HUES64 (cell line): ENCODE measurements at regions not wholly inside any gene's neighbourhood (a gene's known extent, or its start where the extent isn't known, plus 50 kb on each side); places are given as distances from the start of the nearest gene placed in this dataset.

Experiments used
- H3K27ac ChIP-seq: 2 replicates; pipeline ENCODE4 v1.7.0; 2013; ENCODE audit warnings: low read depth, low read length, inconsistent platforms
- H3K27me3 ChIP-seq: 2 replicates; pipeline ENCODE4 v1.6.1; 2013; ENCODE audit warnings: mild to moderate bottlenecking, low read length; ENCODE audit not compliant: insufficient read depth
- H3K36me3 ChIP-seq: 2 replicates; pipeline ENCODE4 v1.6.1; 2013; ENCODE audit warnings: mild to moderate bottlenecking, low read length; ENCODE audit not compliant: insufficient read depth
- H3K4me1 ChIP-seq: 2 replicates; pipeline ENCODE4 v1.6.1; 2013; ENCODE audit warnings: mild to moderate bottlenecking, low read length, moderate library complexity; ENCODE audit not compliant: insufficient read depth
- H3K4me3 ChIP-seq: 2 replicates; pipeline ENCODE4 v1.5.1; 2013; ENCODE audit warnings: mild to moderate bottlenecking, low read length, moderate library complexity
- H3K9ac ChIP-seq: 2 replicates; pipeline ENCODE4 v1.6.1; 2013; ENCODE audit warnings: mild to moderate bottlenecking, low read depth, low read length
- H3K9me3 ChIP-seq: 2 replicates; pipeline ENCODE4 v1.6.1; 2013; ENCODE audit warnings: low read depth, low read length; ENCODE audit not compliant: insufficient read depth
- whole genome bisulfite sequencing: fragments of 150-250, 120-280 bp; methylation state at CpG from one replicate; pipeline ENCODE4 v1.1.7; 2013; ENCODE audit warnings: missing lambda C conversion rate; 5-methylcytosine and 5-hydroxymethylcytosine counted together

GRCh38 chr5:6858419-6858818 lies 145.2 kb downstream of the TENT4A start:
- Histone ChIP-seq H3K4me1 (no peaks in the 10 kb centered on the region), H3K9me3 (peaks cover 21% of the 10 kb centered on the region), H3K27ac (no peak overlapping the region), H3K27me3 (no peaks in the 10 kb centered on the region), H3K4me3 (no peak overlapping the region), H3K9ac (no peak overlapping the region), H3K36me3 (no peaks in the 10 kb centered on the region)
- WGBS, result 90% methylated on average over 7 of the region's 7 CpGs

- H3K27me3 ChIP-seq, result no peaks in the 10 kb centered on the region
- peaks cover 16% of the 10 kb centered on the region for H3K9me3 ChIP-seq
- H3K4me1 ChIP-seq, result no peaks in the 10 kb centered on the region
- H3K9ac ChIP-seq, result no peak overlapping the region
- no peaks in the 10 kb centered on the region for H3K36me3 ChIP-seq
- H3K4me3 ChIP-seq, result no peak overlapping the region
- 92% methylated on average over 11 of the region's 11 CpGs for WGBS
- no peak overlapping the region for H3K27ac ChIP-seq
Measured at GRCh38 chr5:6859023-6859422, 145.8 kb downstream of the TENT4A start.

- H3K27ac ChIP-seq, result no peak overlapping the region
- no peak overlapping the region for H3K9ac ChIP-seq
- H3K9me3 ChIP-seq, result peaks cover 16% of the 10 kb centered on the region
- H3K4me1 ChIP-seq, result no peaks in the 10 kb centered on the region
- no peaks in the 10 kb centered on the region for H3K36me3 ChIP-seq
- no peaks in the 10 kb centered on the region for H3K27me3 ChIP-seq
- no peak overlapping the region for H3K4me3 ChIP-seq
- 88% methylated on average over 9 of the region's 9 CpGs for WGBS
Measured at GRCh38 chr5:6859951-6860638, 146.9 kb downstream of the TENT4A start.

GRCh38 chr5:6861036-6861435 lies 147.8 kb downstream of the TENT4A start:
- no peaks in the 10 kb centered on the region for H3K4me1 ChIP-seq
- H3K9ac ChIP-seq, result no peak overlapping the region
- no peak overlapping the region for H3K27ac ChIP-seq
- H3K9me3 ChIP-seq, result peaks cover 16% of the 10 kb centered on the region
- no peaks in the 10 kb centered on the region for H3K36me3 ChIP-seq
- 96% methylated on average over 2 of the region's 3 CpGs for WGBS
- no peak overlapping the region for H3K4me3 ChIP-seq
- no peaks in the 10 kb centered on the region for H3K27me3 ChIP-seq

GRCh38 chr5:6861667-6862066 lies 148.4 kb downstream of the TENT4A start:
- Histone ChIP-seq H3K4me1 (no peaks in the 10 kb centered on the region), H3K4me3 (no peak overlapping the region)

DNA sequence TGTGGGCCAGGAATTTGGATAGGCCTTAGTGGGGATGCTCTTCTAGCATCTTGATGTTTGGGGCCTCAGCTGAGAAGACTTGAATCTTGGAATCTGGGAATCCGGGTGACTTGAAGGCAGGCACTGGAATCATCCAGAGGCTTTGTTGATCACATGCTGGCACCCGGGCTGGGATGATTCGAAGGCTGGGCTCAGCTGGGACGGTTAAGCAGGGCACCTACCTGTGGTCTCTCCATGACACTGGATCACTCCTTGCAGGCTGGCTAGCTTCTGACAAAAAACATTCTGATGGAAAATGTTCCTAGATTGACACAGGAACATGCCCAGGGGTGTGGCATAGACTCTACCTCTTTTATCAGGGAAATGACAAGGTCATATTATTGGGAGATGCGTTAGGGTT lies 149.1 kb downstream of the TENT4A start:
- WGBS, result 94% methylated on average over 4 of the region's 5 CpGs
- H3K27ac ChIP-seq, result no peak overlapping the region
- no peak overlapping the region for H3K4me3 ChIP-seq
- no peaks in the 10 kb centered on the region for H3K27me3 ChIP-seq
- no peak overlapping the region for H3K9ac ChIP-seq
- H3K9me3 ChIP-seq, result peaks cover 16% of the 10 kb centered on the region
- H3K4me1 ChIP-seq, result no peaks in the 10 kb centered on the region
- no peaks in the 10 kb centered on the region for H3K36me3 ChIP-seq

More at GRCh38 chr5:6861667-6862066, 148.4 kb downstream of the TENT4A start:
- no peak overlapping the region for H3K27ac ChIP-seq
- no peaks in the 10 kb centered on the region for H3K36me3 ChIP-seq
- peaks cover 16% of the 10 kb centered on the region for H3K9me3 ChIP-seq
- no peak overlapping the region for H3K9ac ChIP-seq
- WGBS, result 100% methylated on average over 3 of the region's 3 CpGs
- H3K27me3 ChIP-seq, result no peaks in the 10 kb centered on the region

DNA sequence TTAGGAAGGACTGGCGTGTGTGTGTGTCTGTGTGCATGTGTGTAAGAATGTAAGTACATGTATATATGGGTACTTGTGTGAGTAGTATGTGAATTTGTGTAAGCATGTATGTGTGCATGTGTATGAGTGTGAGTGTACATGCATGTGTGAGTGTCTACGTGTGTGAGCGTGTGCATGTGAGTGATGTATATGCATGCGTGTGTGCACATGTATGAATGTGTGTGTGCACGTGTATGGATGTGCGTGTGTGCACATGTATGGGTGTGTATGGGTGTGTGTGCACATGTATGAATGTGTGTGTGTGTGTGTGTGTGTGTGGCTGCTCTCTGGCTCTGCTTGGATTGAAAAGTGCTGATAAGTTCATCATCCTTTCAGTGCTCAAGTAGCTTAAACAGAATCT lies 154.5 kb downstream of the TENT4A start:
- peaks cover 11% of the 10 kb centered on the region; the same call in 1 of the 2 replicates for H3K9me3 ChIP-seq
- H3K27me3 ChIP-seq, result no peaks in the 10 kb centered on the region
- no peaks in the 10 kb centered on the region for H3K4me1 ChIP-seq
- no peaks in the 10 kb centered on the region for H3K36me3 ChIP-seq
- H3K9ac ChIP-seq, result no peak overlapping the region
- H3K4me3 ChIP-seq, result no peak overlapping the region
- WGBS, result 94% methylated on average over 6 of the region's 6 CpGs
- no peak overlapping the region for H3K27ac ChIP-seq

DNA sequence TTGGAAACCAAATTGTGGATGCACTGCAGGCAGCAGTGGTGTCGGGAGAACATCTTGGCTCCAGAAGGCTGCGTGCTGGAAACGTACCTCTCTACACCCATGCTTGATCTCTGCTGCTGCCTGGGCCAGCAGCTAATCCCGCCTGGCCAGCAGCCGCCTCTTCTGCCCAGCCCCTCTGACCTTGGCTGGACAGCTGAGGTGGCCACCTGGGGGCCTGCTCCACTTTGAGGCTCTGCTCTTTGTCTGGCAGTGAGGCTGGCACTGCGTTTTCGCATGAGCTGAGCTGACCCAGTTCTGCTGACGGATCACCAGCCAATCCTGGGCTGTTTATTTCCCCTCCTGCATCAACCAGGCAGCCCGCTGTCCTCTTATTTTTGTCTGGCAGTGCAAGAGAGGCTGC lies 154.9 kb downstream of the TENT4A start:
- H3K9me3 ChIP-seq, result peaks cover 7% of the 10 kb centered on the region; the same call in 1 of the 2 replicates
- no peak overlapping the region for H3K9ac ChIP-seq
- no peaks in the 10 kb centered on the region for H3K27me3 ChIP-seq
- H3K4me3 ChIP-seq, result no peak overlapping the region
- 92% methylated on average over 9 of the region's 9 CpGs for WGBS
- H3K27ac ChIP-seq, result no peak overlapping the region
- H3K4me1 ChIP-seq, result no peaks in the 10 kb centered on the region
- no peaks in the 10 kb centered on the region for H3K36me3 ChIP-seq

DNA sequence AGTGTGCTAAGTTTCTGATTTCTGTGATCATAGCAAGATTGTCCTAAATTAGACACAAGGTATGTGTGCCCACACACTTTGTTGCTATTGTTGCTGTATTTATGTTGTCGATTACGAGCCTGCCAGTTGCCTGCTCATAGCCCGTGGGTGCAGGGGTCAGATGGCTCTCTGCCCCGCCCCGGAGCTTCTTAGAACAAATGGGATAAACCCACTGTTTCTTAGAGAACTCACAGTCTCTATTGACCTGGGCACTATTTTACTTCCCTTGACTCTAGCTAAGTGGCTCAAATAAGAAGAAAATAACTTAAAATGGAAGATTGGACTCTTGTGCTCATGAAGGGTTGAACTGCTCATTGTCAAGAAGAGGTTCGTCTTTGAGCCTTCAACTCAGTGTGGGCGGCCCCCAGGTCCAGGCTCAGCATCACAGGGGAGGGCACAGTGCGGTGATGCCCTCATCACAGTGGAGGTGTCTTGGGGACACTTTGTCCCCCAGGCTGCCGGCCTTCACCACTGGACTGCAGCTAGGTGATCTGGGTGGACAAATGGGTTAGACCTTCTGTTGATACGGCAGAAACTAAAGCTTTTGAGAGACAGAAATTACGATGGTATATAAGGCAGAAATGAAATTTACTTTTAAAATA lies 155.5 kb downstream of the TENT4A start:
- H3K4me3 ChIP-seq, result no peak overlapping the region
- no peak overlapping the region for H3K27ac ChIP-seq
- H3K9ac ChIP-seq, result no peak overlapping the region
- H3K4me1 ChIP-seq, result no peaks in the 10 kb centered on the region
- no peaks in the 10 kb centered on the region for H3K36me3 ChIP-seq
- H3K27me3 ChIP-seq, result no peaks in the 10 kb centered on the region
- 95% methylated on average over 10 of the region's 11 CpGs for WGBS
- H3K9me3 ChIP-seq, result 0 out of 2 replicates have a peak, but pooled peaks cover 5% of the 10 kb centered on the region

GRCh38 chr5:6869677-6870076 lies 156.4 kb downstream of the TENT4A start:
- WGBS, result 91% methylated on average over 5 of the region's 7 CpGs

GRCh38 chr5:6872441-6873160 lies 159.4 kb downstream of the TENT4A start:
- 86% methylated on average over 12 of the region's 12 CpGs for WGBS
- Histone ChIP-seq H3K27me3 (no peaks in the 10 kb centered on the region), H3K4me3 (no peak overlapping the region), H3K9me3 (0 out of 2 replicates have a peak, but pooled peaks cover 2% of the 10 kb centered on the region), H3K4me1 (no peaks in the 10 kb centered on the region), H3K9ac (no peak overlapping the region), H3K27ac (no peak overlapping the region), H3K36me3 (no peaks in the 10 kb centered on the region)

More at GRCh38 chr5:6869677-6870076, 156.4 kb downstream of the TENT4A start:
- Histone ChIP-seq H3K9me3 (0 out of 2 replicates have a peak, but pooled peaks cover 5% of the 10 kb centered on the region), H3K27ac (no peak overlapping the region), H3K9ac (no peak overlapping the region), H3K4me1 (no peaks in the 10 kb centered on the region), H3K27me3 (no peaks in the 10 kb centered on the region), H3K36me3 (no peaks in the 10 kb centered on the region), H3K4me3 (no peak overlapping the region)
